ENCODE measurements at regions not wholly inside any gene's neighbourhood (a gene's known extent, or its start where the extent isn't known, plus 50 kb on each side); places are given as distances from the start of the nearest gene placed in this dataset.

DNA sequence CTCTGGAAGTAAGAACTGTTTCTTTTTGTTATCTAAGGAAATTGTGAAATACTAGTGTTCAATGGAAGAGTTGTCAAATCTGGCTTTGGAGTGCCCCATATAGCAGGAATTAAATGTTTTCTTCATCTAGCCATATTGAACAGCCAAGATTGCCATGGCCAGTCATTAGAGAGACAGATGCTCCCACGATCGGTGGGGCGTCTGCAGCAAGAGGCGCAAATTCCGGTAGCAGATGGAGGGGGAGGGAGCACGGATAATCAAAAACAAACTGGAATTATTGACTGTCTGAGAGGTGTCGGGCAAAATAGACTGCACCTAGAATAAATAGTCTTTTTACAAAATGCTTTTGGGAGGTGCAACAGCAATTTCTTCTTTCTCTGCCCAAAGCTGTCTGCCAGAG lies 139.1 kb upstream of the FSTL4 start:
- TF ChIP-seq, protein P1, sequence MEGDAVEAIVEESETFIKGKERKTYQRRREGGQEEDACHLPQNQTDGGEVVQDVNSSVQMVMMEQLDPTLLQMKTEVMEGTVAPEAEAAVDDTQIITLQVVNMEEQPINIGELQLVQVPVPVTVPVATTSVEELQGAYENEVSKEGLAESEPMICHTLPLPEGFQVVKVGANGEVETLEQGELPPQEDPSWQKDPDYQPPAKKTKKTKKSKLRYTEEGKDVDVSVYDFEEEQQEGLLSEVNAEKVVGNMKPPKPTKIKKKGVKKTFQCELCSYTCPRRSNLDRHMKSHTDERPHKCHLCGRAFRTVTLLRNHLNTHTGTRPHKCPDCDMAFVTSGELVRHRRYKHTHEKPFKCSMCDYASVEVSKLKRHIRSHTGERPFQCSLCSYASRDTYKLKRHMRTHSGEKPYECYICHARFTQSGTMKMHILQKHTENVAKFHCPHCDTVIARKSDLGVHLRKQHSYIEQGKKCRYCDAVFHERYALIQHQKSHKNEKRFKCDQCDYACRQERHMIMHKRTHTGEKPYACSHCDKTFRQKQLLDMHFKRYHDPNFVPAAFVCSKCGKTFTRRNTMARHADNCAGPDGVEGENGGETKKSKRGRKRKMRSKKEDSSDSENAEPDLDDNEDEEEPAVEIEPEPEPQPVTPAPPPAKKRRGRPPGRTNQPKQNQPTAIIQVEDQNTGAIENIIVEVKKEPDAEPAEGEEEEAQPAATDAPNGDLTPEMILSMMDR (IDR thresholded peaks at IDR 0.05): no peak
- TF ChIP-seq POLR2A (IDR thresholded peaks at IDR 0.05; ENCODE audit: low read depth): no peak
- TF ChIP-seq POLR2AphosphoS5 (IDR thresholded peaks at IDR 0.05): no peak
